Nephron progenitor cell (in vitro differentiated cells): ENCODE measurements at regions not wholly inside any gene's neighbourhood (a gene's known extent, or its start where the extent isn't known, plus 50 kb on each side); places are given as distances from the start of the nearest gene placed in this dataset.
A peak's percentile ranks its signal among the peaks of the same experiment; 100 is the strongest.

Source experiments
- DNase-seq: peaks from one replicate; pipeline ENCODE4 v3.0.0; 2021
- H3K27ac Mint-ChIP-seq: 2 replicates; pipeline ENCODE4 v1.8.0; 2021; ENCODE audit warnings: mild to moderate bottlenecking, moderate library complexity, mixed read lengths
- H3K27me3 Mint-ChIP-seq: 2 replicates; pipeline ENCODE4 v1.8.0; 2021; ENCODE audit warnings: mild to moderate bottlenecking, low read depth, mixed read lengths; ENCODE audit not compliant: poor library complexity
- H3K36me3 Mint-ChIP-seq: 2 replicates; pipeline ENCODE4 v1.8.0; 2021; ENCODE audit warnings: low read depth, mixed read lengths
- H3K4me1 Mint-ChIP-seq: 2 replicates; pipeline ENCODE4 v1.8.0; 2021; ENCODE audit warnings: mixed read lengths
- H3K4me3 Mint-ChIP-seq: 2 replicates; pipeline ENCODE4 v1.8.0; 2021; ENCODE audit warnings: mild to moderate bottlenecking, moderate library complexity, mixed read lengths
- H3K9me3 Mint-ChIP-seq: 2 replicates; pipeline ENCODE4 v1.8.0; 2021; ENCODE audit warnings: mild to moderate bottlenecking, moderate library complexity, mixed read lengths
- CTCF ChIP-seq: fragments of 200-600 bp; sonication (generic); IDR thresholded peaks from 2 replicates; pipeline ENCODE4 v1.5.0; 2021; ENCODE audit warnings: antibody characterized with exemption

GRCh38 chrX:20863649-20864048 lies 510.6 kb upstream of the CNKSR2 start:
- Mint-ChIP-seq H3K27me3 (peaks cover 5% of the 10 kb centered on the region), H3K4me1 (peaks cover 5% of the 10 kb centered on the region), H3K4me3 (no peak overlapping the region), H3K9me3 (peaks cover 40% of the 10 kb centered on the region), H3K36me3 (peaks cover 8% of the 10 kb centered on the region), H3K27ac (no peak overlapping the region)
- DNase-seq: no peak
- TF ChIP-seq CTCF: no peak

GRCh38 chrX:20861113-20861512 lies 513.1 kb upstream of the CNKSR2 start:
- peaks cover 46% of the 10 kb centered on the region for H3K9me3 Mint-ChIP-seq
- peaks cover 8% of the 10 kb centered on the region for H3K36me3 Mint-ChIP-seq
- DNase-seq: no peak

GRCh38 chrX:20857746-20858145 lies 516.5 kb upstream of the CNKSR2 start:
- no peak for DNase-seq
- H3K9me3 Mint-ChIP-seq: peaks cover 38% of the 10 kb centered on the region
- H3K27me3 Mint-ChIP-seq: no peaks in the 10 kb centered on the region
- H3K36me3 Mint-ChIP-seq: peaks cover 8% of the 10 kb centered on the region
- H3K27ac Mint-ChIP-seq: peak overlapping the region; percentile 3
- no peak overlapping the region for H3K4me3 Mint-ChIP-seq
- TF ChIP-seq CTCF: no peak
- H3K4me1 Mint-ChIP-seq: peaks cover 5% of the 10 kb centered on the region

More at GRCh38 chrX:20861113-20861512, 513.1 kb upstream of the CNKSR2 start:
- peaks cover 10% of the 10 kb centered on the region for H3K4me1 Mint-ChIP-seq
- H3K27me3 Mint-ChIP-seq: peaks cover 5% of the 10 kb centered on the region
- TF ChIP-seq CTCF: no peak
- H3K27ac Mint-ChIP-seq: no peak overlapping the region
- H3K4me3 Mint-ChIP-seq: no peak overlapping the region

- Mint-ChIP-seq H3K4me1 (no peaks in the 10 kb centered on the region), H3K27me3 (no peaks in the 10 kb centered on the region), H3K27ac (no peak overlapping the region), H3K4me3 (no peak overlapping the region), H3K36me3 (no peaks in the 10 kb centered on the region), H3K9me3 (peaks cover 54% of the 10 kb centered on the region)
- no peak for TF ChIP-seq CTCF
- no peak for DNase-seq
Measured at GRCh38 chrX:20838477-20838876, 535.7 kb upstream of the CNKSR2 start.

GRCh38 chrX:20829665-20830491 lies 544.3 kb upstream of the CNKSR2 start:
- Mint-ChIP-seq H3K36me3 (no peaks in the 10 kb centered on the region), H3K4me3 (no peak overlapping the region), H3K9me3 (peaks cover under 1% of the 10 kb centered on the region), H3K27me3 (no peaks in the 10 kb centered on the region), H3K4me1 (peaks cover 5% of the 10 kb centered on the region), H3K27ac (no peak overlapping the region)
- TF ChIP-seq CTCF: no peak
- no peak for DNase-seq

- no peak for TF ChIP-seq CTCF
- H3K36me3 Mint-ChIP-seq: no peaks in the 10 kb centered on the region
- H3K27me3 Mint-ChIP-seq: no peaks in the 10 kb centered on the region
- no peaks in the 10 kb centered on the region for H3K9me3 Mint-ChIP-seq
- H3K27ac Mint-ChIP-seq: no peak overlapping the region
- peaks cover 5% of the 10 kb centered on the region for H3K4me1 Mint-ChIP-seq
- no peak for DNase-seq
- H3K4me3 Mint-ChIP-seq: no peak overlapping the region
Measured at GRCh38 chrX:20825984-20826383, 548.2 kb upstream of the CNKSR2 start.
